ENCODE measurements at regions not wholly inside any gene's neighbourhood (a gene's known extent, or its start where the extent isn't known, plus 50 kb on each side); places are given as distances from the start of the nearest gene placed in this dataset.
"Not testable (repeated sequence)": the region's sequence is repeated elsewhere in the genome, so short reads cannot be mapped to it uniquely, and the experiment has no call there.

DNA sequence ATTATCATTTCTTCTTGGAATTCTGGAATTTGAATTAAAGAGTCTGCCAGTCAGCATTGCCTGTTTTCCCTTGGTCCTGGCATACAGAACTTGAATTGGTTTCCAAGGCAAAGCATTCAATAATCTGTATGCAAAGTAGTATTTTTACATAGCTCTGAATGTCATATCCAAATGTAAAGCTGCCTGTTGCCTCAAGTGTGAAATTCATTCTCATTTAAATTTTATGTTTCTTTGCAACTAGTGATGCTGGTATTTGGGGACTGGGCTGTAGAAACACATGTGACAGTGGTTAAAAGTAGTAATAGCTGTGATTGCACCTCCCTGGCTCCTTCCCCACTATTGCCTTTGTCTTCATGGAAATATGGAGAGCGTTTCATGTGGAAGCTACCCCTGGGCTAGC, 743.9 kb upstream of the GOLIM4 start:
- no peak for DNase-seq

GRCh38 chr3:168834558-168834957, 738.8 kb upstream of the GOLIM4 start:
- no peak for DNase-seq

GRCh38 chr3:168828943-168829342, 733.2 kb upstream of the GOLIM4 start:
- DNase-seq = no peak

- no peak for DNase-seq
These were observed 732.8 kb upstream of the GOLIM4 start for GRCh38 chr3:168828536-168828935.

DNA sequence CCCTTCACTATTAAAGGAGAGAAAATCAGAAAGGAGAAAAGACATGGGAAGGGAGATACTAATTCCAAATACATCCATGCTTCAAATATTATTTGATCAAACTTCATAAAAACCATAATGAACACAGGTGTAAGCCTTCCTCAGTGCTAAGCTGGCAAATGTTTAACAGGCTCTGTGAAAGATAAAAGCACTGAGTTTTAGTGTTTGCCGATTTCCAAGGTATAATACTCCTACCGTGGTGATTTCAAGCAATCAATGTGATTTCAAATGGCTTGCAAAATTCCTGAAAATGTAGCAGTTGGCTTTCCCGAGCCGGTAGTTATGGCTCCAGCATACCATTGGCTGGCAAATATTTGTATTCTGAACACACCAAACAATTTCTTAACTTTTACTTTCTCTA, 732.3 kb upstream of the GOLIM4 start:
- DNase-seq = no peak

GRCh38 chr3:168824107-168824506, 728.4 kb upstream of the GOLIM4 start:
- DNase-seq = no peak

GRCh38 chr3:168823466-168823865, 727.7 kb upstream of the GOLIM4 start:
- no peak for DNase-seq

- no peak for DNase-seq
These were observed 725.2 kb upstream of the GOLIM4 start for GRCh38 chr3:168820810-168821415.

- no peak for DNase-seq
These were observed 721.5 kb upstream of the GOLIM4 start for GRCh38 chr3:168817177-168817576.

GRCh38 chr3:168815946-168816345, 720.2 kb upstream of the GOLIM4 start:
- DNase-seq = no peak

GRCh38 chr3:168813225-168813802, 717.6 kb upstream of the GOLIM4 start:
- no peak for DNase-seq

- peak; percentile 52 for DNase-seq
These were observed 716.5 kb upstream of the GOLIM4 start for GRCh38 chr3:168812234-168812633.

DNA sequence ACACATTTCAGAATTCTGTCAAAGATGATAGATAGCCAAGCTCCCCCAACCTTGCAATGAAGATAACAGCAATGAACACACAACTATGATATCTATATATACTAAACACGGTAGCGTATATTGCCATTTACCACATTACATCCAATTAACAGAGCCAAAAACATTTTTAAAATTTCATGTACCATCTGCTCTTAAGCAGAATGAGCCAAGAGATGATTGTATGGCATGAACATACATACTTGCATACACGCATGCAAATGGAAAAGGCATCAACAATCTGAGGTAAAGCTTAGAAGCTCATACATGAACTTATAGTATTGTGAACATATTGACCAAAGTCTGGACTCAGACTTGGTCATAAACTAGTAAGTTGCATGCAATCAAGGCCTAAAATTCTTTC, 712.9 kb upstream of the GOLIM4 start:
- no peak for DNase-seq

- DNase-seq = no peak
These were observed 711.7 kb upstream of the GOLIM4 start for GRCh38 chr3:168807448-168807847.

GRCh38 chr3:168806871-168807270, 711.1 kb upstream of the GOLIM4 start:
- no peak for DNase-seq

DNA sequence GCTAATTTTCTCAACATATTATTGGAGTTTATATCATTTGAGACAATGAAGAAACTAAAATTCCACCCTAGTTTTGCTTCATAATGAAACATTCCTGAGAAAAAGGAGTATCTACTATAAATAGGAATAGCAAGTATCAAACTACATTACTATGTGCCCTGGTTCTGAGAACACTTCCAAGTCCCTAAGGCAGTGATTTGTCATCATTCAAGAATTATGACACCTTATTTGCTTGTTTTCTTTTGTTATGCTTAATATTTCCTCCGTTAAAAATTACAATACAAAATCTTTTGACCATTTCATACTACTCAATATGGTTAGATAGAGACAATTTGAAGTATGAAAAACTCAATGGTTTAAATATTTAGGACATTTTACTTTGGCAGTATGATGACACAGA, 707.8 kb upstream of the GOLIM4 start:
- DNase-seq = no peak

GRCh38 chr3:168802766-168803165, 707.0 kb upstream of the GOLIM4 start:
- no peak for DNase-seq

DNA sequence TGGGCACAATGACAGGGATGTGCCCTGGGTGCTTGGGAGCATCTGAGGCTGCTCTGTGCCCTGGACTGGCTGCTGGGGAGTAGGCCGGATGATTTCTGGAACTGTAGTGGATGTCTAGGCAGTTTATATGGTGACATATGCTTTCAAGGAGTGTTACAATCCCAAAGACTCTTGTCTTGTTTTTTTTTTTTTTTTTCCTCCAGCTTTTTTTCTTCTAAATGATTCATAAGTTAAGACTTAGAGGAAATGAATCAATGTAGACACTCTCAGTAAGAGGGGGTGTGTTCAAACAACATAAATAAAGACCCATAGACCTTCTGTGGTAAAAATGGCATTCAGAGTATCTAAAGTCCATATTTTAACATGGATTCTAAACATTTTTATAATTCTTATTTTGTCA, 706.1 kb upstream of the GOLIM4 start:
- DNase-seq = no peak

- no peak for DNase-seq
These were observed 700.6 kb upstream of the GOLIM4 start for GRCh38 chr3:168796339-168796738.

DNA sequence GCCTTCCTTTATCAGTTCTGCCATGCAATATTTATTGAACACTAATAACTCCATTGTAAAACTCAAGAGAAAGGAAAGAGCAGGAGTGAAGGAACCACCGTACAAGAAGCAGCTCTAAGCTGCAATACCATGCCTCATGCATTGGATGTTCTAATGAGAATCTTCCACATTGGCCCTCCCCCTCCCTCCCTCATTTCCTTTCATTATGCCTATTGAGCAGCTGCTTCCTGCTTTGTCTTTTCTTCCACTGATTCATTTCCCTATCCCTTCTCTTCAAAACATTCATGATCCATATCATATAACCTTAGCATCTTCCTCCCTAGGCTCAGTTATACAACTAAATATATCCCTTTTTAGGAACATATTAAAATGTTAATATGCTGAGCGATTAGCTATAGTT, 698.7 kb upstream of the GOLIM4 start:
- DNase-seq = no peak

GRCh38 chr3:168782193-168782592, 686.5 kb upstream of the GOLIM4 start:
- no peak for DNase-seq

GRCh38 chr3:168779970-168780645, 684.4 kb upstream of the GOLIM4 start:
- not testable (repeated sequence) for DNase-seq

DNA sequence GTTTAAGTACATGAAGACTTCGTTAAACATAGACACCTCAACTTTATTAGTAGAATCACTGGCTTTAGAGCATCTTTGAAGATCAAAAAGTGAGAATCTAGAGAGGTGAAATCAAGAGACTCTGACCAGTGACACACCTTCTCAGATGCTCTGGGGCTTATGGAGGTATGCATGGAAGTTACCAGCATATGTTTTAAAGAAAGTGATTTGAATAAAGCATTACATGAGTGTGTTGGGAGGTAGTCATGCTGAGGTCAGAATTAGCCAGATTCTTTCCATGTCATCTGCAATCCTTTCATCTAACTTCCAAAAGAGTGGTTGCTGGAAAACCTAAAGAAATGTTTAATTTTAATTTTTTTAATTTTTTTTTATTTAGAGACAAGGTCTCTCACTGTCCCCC, 658.0 kb upstream of the GOLIM4 start:
- no peak for DNase-seq

- no peak for DNase-seq
These were observed 656.6 kb upstream of the GOLIM4 start for GRCh38 chr3:168752339-168752738.

GRCh38 chr3:168747697-168748096, 652.0 kb upstream of the GOLIM4 start:
- no peak for DNase-seq

Measured in NCI-H2107 (cell line).